NCI-H69 (cell line): ENCODE measurements at regions not wholly inside any gene's neighbourhood (a gene's known extent, or its start where the extent isn't known, plus 50 kb on each side); places are given as distances from the start of the nearest gene placed in this dataset.
A peak's percentile ranks its signal among the peaks of the same experiment; 100 is the strongest.
"Not testable (repeated sequence)": the region's sequence is repeated elsewhere in the genome, so short reads cannot be mapped to it uniquely, and the experiment has no call there.

ENCODE experiments used
- DNase-seq: peaks from one replicate; lab custom pipeline; 2025; lab: John Stamatoyannopoulos, UW

DNA sequence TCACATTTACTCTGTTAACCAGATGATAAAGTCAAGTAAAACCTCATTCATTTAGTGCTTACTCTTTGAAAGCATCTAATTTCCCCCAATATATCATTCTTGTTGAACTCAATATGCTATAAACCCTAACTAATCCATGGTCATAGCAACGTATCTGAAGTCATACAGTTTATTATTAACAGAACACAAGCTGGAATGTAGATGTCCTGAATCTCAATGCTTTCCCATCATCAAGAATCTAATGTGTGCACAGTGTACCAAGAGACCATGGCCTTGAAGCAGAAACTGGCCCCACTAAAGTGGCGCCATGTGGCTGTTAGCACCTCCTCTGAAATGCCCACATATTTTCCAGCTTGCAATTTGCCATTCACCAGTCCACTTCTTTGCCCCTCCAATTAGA, 245.8 kb downstream of the SOX9 start:
- DNase-seq = no peak

DNA sequence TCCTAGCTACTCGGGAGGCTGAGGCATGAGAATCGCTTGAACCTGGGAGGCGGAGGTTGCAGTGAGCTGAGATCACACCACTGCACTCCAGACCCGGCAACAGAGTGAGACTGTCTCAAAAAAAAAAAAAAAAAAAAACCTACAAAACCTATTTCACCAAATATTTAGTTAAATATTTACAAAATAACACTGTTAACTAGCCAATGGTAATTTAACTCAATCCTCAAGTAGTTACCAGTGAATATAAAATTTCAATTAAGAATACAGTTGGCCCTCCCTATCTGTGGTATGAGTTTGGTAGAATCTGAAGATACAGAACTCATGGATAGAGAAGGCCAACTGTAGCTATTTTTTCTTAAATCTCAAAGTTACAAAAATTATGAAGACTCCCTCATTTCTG, 247.4 kb downstream of the SOX9 start:
- no peak for DNase-seq

DNA sequence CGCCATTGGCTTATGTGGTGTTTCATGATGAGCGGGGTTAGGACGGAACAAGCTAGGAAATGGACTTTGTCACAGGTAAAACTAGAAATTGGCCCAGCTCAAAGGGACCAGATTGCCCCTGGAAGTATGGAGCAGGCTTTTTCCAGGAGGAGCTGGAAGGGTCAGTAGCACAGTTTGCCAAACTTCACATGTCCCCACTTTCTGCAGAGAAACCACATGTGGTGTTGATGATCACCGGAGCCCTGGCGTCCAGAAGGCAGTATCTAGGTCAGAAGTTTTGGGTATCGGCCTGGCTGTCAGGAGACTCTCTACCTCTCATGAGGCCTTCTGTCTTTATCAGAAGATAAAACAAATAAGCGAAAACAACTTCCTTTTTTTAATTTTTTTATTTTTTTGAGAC, 248.5 kb downstream of the SOX9 start:
- DNase-seq = no peak

- no peak for DNase-seq
These were observed 250.0 kb downstream of the SOX9 start for GRCh38 chr17:72370819-72371218.

- no peak for DNase-seq
These were observed 251.4 kb downstream of the SOX9 start for GRCh38 chr17:72372185-72372584.

GRCh38 chr17:72373910-72374741, 253.3 kb downstream of the SOX9 start:
- peak; percentile 85 for DNase-seq

DNA sequence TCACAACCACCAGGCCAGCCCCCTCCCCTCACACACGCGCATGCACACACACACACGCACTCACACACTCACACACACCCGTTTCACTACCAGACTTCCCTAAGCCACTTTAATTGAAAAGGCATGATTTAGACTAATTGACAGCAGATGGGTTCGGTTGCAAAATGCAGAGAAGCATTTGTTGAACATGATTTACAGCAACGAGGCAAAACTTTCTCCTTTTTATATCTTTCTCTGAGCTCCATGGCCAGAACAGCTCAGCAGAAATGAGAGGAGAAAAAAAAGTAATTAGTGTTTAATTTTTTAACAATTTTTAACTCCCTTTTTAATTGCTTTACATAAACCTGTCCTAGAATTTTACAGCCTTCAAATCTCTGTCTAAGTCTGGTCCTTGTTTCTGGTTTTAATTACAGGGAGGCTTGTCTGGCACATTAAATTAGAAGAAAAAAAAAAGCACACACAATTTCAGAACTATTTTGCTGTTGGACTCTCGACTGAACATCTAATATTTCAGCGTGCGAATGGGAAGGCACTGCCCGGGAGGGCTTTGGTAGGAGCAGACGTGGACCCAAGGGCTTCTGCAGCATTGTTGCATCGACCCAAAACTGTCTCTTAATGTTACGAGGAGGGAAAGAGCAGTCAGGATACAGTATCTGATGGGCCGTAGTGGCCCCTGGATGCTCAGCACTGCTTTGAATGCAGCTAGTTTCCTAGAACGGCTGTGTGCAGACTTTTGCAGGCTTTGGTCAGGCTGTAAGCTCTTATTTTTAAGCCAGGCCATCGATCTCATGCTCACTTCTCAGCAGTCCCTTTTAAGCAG, 255.9 kb downstream of the SOX9 start:
- DNase-seq = peak; percentile 89

- DNase-seq = peak; percentile 99
These were observed 257.9 kb downstream of the SOX9 start for GRCh38 chr17:72378414-72379390.

- DNase-seq = peak; percentile 78
These were observed 258.7 kb downstream of the SOX9 start for GRCh38 chr17:72379516-72379915.

GRCh38 chr17:72380120-72380519, 259.3 kb downstream of the SOX9 start:
- DNase-seq = no peak

DNA sequence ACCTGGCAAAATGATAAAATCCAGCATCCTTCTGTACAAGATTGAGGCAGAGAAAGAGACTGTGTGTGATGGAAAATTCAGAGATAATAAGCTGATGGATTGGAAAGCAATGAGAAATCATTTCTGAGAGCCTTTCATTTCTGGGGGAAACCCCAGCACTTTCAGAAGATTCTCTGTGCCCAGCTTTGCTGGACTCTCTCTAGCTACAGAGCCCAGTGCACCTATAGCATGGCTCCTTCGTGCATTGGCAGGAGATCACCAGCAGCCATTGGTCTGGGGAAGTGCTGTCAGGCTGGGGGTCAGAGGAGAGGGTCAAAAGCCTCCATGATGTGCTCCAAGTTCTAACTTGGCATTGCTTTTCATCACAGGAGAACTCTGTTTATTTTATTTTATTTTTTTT, 259.9 kb downstream of the SOX9 start:
- DNase-seq = no peak

- DNase-seq = peak; percentile 99
These were observed 261.0 kb downstream of the SOX9 start for GRCh38 chr17:72381597-72382397.

DNA sequence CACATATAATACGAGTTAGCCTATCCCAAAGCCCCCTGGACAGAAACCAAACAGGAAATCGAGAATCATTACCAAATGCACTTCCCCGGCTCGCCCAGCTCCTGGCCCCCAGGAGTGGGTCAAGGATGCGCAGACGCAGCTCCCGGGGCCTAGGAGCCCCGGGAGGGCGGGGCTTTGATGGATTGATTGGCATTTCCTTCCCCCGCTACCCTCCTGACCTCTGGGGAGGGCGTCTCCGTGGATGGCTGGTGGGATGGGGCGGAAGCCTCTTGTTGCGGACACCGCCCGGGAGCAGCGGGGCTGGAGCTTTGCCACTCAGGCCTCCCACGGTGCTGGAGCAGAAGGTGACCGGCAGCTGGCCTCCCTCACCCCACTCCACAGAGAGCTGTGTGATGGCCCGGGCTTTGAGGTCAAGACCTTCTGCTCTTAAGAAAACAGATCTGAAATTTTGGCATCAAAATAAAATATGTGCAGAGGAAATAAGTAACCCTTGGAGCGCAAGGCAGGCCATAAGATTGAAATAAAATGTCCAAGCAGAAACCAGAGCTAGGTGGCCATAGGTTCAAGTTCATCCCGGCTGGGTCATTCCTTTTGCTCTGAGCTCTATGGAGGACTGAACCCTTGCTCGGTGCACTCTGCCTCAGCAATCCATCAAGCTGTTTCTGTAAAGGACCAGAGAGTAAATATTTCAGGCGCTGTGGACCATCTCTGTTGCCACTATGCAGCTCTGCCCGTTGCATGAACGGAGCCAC, 262.3 kb downstream of the SOX9 start:
- DNase-seq = peak; percentile 56

GRCh38 chr17:72385475-72385874, 264.7 kb downstream of the SOX9 start:
- DNase-seq = peak; percentile 34

DNA sequence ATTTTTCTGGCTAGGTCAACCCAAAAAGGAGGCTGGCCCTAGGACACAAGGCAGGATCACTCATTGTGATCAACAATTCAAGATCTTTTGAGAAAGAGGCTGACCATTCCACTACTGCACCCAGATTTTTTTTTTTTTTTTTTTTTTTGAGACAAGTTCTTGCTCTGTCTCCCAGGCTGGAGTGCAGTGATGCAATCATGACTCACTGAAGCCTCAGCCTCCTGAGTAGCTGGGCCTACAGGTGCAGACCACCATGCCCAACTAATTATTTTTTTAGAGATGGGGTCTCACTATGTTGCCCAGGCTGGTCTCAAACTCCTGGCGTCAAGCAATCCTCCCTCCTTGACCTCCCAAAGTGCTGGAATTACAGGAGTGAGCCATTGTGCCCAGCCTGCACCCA, 265.4 kb downstream of the SOX9 start:
- DNase-seq = not testable (repeated sequence)

- peak; percentile 97 for DNase-seq
These were observed 265.9 kb downstream of the SOX9 start for GRCh38 chr17:72386619-72387237.

DNA sequence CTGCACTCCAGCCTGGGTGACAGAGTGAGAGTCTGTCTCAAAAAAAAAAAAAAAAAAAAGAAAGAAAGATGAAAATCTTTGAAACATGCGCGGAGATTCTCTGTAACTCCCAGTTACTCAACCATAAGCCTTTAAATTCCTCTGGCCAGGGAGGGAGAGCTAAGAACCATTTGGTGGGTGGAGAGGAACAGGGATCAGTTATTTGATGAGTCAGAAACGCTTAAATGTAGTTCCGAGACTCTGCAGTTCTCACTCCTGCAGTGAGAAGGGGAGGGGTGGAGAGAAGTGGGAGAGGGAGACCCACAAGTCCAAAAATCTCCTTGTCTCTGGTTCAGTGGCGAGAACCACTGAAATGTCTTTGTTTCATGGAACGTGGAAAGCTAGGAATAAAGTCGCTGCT, 266.7 kb downstream of the SOX9 start:
- DNase-seq = peak; percentile 45

DNA sequence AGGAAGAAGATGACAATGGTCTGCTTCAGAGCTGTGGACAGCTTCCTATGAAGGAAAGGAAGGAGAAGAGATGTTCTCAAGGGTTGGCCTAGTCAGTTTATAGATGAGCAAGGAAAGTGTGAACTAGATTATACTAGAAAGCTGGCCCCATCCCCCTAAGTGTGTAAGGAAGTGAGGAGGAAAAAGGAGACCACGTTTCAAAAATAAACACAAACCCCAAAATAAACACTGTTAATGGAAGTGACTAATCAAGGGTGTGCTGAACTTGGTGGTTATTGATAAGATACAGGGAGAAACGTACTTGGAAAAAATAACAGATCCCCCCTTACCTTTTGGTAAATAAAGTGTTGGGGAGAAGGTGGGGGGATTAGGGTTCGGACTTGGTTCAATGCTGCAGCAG, 267.1 kb downstream of the SOX9 start:
- no peak for DNase-seq

DNA sequence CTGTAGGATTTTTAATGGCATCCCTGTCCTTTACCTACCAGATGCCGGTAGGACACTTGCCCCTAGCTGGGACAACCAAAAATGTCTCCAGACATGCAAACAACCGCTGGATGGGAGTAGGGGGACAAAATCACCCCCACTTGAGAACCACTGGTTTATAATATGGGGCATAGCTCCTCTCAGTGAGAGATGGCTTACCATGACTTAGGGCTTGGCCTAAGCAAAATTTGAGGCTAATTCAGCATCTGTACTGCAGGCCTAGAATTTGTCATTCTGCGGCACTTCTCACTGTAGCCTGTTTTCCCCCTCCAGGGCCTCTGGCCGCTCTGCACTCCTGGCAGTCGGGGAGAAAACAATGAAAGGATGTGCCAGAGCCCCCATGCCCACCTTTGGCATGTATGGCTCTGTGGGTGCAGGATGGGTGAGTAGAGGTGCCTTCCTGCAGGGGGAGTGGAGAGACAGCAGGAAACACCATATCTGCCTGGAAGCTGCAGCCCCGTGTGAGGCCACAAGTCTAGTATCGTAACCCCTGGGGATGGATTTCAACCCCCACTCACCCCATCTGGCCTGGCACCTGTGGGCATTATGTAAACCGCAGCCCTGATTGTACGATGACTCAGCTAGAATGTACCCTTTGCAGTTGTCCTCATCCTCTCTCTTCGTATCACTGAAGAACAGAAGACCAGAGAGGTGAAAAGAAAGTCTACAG, 268.1 kb downstream of the SOX9 start:
- DNase-seq = peak; percentile 90
